ENCODE measurements at regions not wholly inside any gene's neighbourhood (a gene's known extent, or its start where the extent isn't known, plus 50 kb on each side); places are given as distances from the start of the nearest gene placed in this dataset.

- Histone ChIP-seq H3K79me2 (ENCODE audit: control insufficient read depth, insufficient read depth, low read length, unreplicated experiment) (no peaks in the 10 kb centered on the region), H3K4me3 (ENCODE audit: low read depth, low read length) (no peak overlapping the region), H3K4me1 (ENCODE audit: control insufficient read depth, insufficient read depth, low read length, unreplicated experiment) (no peaks in the 10 kb centered on the region), H3K36me3 (ENCODE audit: insufficient read depth, low read length) (no peaks in the 10 kb centered on the region), H3K27ac (ENCODE audit: low read depth, low read length) (no peak overlapping the region), H3K27me3 (ENCODE audit: insufficient read depth, low read length) (no peaks in the 10 kb centered on the region), H2AFZ (ENCODE audit: low read length, unreplicated experiment) (no peak overlapping the region)
Measured at GRCh38 chr5:82713811-82714210, 363.4 kb downstream of the TMEM167A start.

GRCh38 chr5:82707741-82708140 is 369.5 kb downstream of the TMEM167A start:
- H2AFZ ChIP-seq (ENCODE audit: low read length, unreplicated experiment), result no peak overlapping the region
- no peak overlapping the region for H3K4me3 ChIP-seq (ENCODE audit: low read depth, low read length)
- no peaks in the 10 kb centered on the region for H3K4me1 ChIP-seq (ENCODE audit: control insufficient read depth, insufficient read depth, low read length, unreplicated experiment)
- no peaks in the 10 kb centered on the region for H3K79me2 ChIP-seq (ENCODE audit: control insufficient read depth, insufficient read depth, low read length, unreplicated experiment)
- H3K36me3 ChIP-seq (ENCODE audit: insufficient read depth, low read length), result no peaks in the 10 kb centered on the region
- H3K27ac ChIP-seq (ENCODE audit: low read depth, low read length), result no peak overlapping the region
- no peaks in the 10 kb centered on the region for H3K27me3 ChIP-seq (ENCODE audit: insufficient read depth, low read length)

- Histone ChIP-seq H3K27ac (ENCODE audit: low read depth, low read length) (no peak overlapping the region), H3K79me2 (ENCODE audit: control insufficient read depth, insufficient read depth, low read length, unreplicated experiment) (no peaks in the 10 kb centered on the region), H3K4me1 (ENCODE audit: control insufficient read depth, insufficient read depth, low read length, unreplicated experiment) (no peaks in the 10 kb centered on the region), H3K4me3 (ENCODE audit: low read depth, low read length) (no peak overlapping the region), H2AFZ (ENCODE audit: low read length, unreplicated experiment) (no peak overlapping the region), H3K27me3 (ENCODE audit: insufficient read depth, low read length) (peaks cover 4% of the 10 kb centered on the region; the same call in 1 of the 2 replicates), H3K36me3 (ENCODE audit: insufficient read depth, low read length) (no peaks in the 10 kb centered on the region)
Measured at GRCh38 chr5:82704381-82704780, 372.8 kb downstream of the TMEM167A start.

- H3K27me3 ChIP-seq (ENCODE audit: insufficient read depth, low read length), result peaks cover 15% of the 10 kb centered on the region; the same call in 1 of the 2 replicates
- H2AFZ ChIP-seq (ENCODE audit: low read length, unreplicated experiment), result no peak overlapping the region
- no peak overlapping the region for H3K4me3 ChIP-seq (ENCODE audit: low read depth, low read length)
- no peaks in the 10 kb centered on the region for H3K4me1 ChIP-seq (ENCODE audit: control insufficient read depth, insufficient read depth, low read length, unreplicated experiment)
- no peaks in the 10 kb centered on the region for H3K79me2 ChIP-seq (ENCODE audit: control insufficient read depth, insufficient read depth, low read length, unreplicated experiment)
- H3K36me3 ChIP-seq (ENCODE audit: insufficient read depth, low read length), result no peaks in the 10 kb centered on the region
- H3K27ac ChIP-seq (ENCODE audit: low read depth, low read length), result no peak overlapping the region
Measured at GRCh38 chr5:82702046-82702445, 375.1 kb downstream of the TMEM167A start.

GRCh38 chr5:82699737-82700136 is 377.5 kb downstream of the TMEM167A start:
- Histone ChIP-seq H3K79me2 (ENCODE audit: control insufficient read depth, insufficient read depth, low read length, unreplicated experiment) (no peaks in the 10 kb centered on the region), H3K4me1 (ENCODE audit: control insufficient read depth, insufficient read depth, low read length, unreplicated experiment) (no peaks in the 10 kb centered on the region), H2AFZ (ENCODE audit: low read length, unreplicated experiment) (no peak overlapping the region), H3K4me3 (ENCODE audit: low read depth, low read length) (no peak overlapping the region), H3K27me3 (ENCODE audit: insufficient read depth, low read length) (peaks cover 15% of the 10 kb centered on the region; the same call in 1 of the 2 replicates), H3K27ac (ENCODE audit: low read depth, low read length) (no peak overlapping the region), H3K36me3 (ENCODE audit: insufficient read depth, low read length) (no peaks in the 10 kb centered on the region)

GRCh38 chr5:82698026-82698425 is 379.2 kb downstream of the TMEM167A start:
- Histone ChIP-seq H3K27ac (ENCODE audit: low read depth, low read length) (no peak overlapping the region), H3K4me3 (ENCODE audit: low read depth, low read length) (no peak overlapping the region), H3K36me3 (ENCODE audit: insufficient read depth, low read length) (no peaks in the 10 kb centered on the region), H3K4me1 (ENCODE audit: control insufficient read depth, insufficient read depth, low read length, unreplicated experiment) (no peaks in the 10 kb centered on the region), H3K79me2 (ENCODE audit: control insufficient read depth, insufficient read depth, low read length, unreplicated experiment) (no peaks in the 10 kb centered on the region), H3K27me3 (ENCODE audit: insufficient read depth, low read length) (peaks cover 15% of the 10 kb centered on the region; the same call in 1 of the 2 replicates), H2AFZ (ENCODE audit: low read length, unreplicated experiment) (no peak overlapping the region)

GRCh38 chr5:82694711-82695285 is 382.4 kb downstream of the TMEM167A start:
- no peak overlapping the region for H2AFZ ChIP-seq (ENCODE audit: low read length, unreplicated experiment)
- no peaks in the 10 kb centered on the region for H3K4me1 ChIP-seq (ENCODE audit: control insufficient read depth, insufficient read depth, low read length, unreplicated experiment)

GRCh38 chr5:82692826-82693225 is 384.4 kb downstream of the TMEM167A start:
- Histone ChIP-seq H3K27me3 (ENCODE audit: insufficient read depth, low read length) (peaks cover 8% of the 10 kb centered on the region; the same call in 1 of the 2 replicates), H3K27ac (ENCODE audit: low read depth, low read length) (no peak overlapping the region), H3K79me2 (ENCODE audit: control insufficient read depth, insufficient read depth, low read length, unreplicated experiment) (no peaks in the 10 kb centered on the region), H3K4me1 (ENCODE audit: control insufficient read depth, insufficient read depth, low read length, unreplicated experiment) (no peaks in the 10 kb centered on the region), H2AFZ (ENCODE audit: low read length, unreplicated experiment) (no peak overlapping the region), H3K36me3 (ENCODE audit: insufficient read depth, low read length) (no peaks in the 10 kb centered on the region), H3K4me3 (ENCODE audit: low read depth, low read length) (no peak overlapping the region)

More at GRCh38 chr5:82694711-82695285, 382.4 kb downstream of the TMEM167A start:
- no peak overlapping the region for H3K4me3 ChIP-seq (ENCODE audit: low read depth, low read length)
- H3K27ac ChIP-seq (ENCODE audit: low read depth, low read length), result no peak overlapping the region
- H3K79me2 ChIP-seq (ENCODE audit: control insufficient read depth, insufficient read depth, low read length, unreplicated experiment), result no peaks in the 10 kb centered on the region
- peaks cover 15% of the 10 kb centered on the region; the same call in 1 of the 2 replicates for H3K27me3 ChIP-seq (ENCODE audit: insufficient read depth, low read length)
- H3K36me3 ChIP-seq (ENCODE audit: insufficient read depth, low read length), result no peaks in the 10 kb centered on the region

GRCh38 chr5:82684659-82685058 is 392.5 kb downstream of the TMEM167A start:
- H3K27me3 ChIP-seq (ENCODE audit: insufficient read depth, low read length), result no peaks in the 10 kb centered on the region
- no peak overlapping the region for H3K27ac ChIP-seq (ENCODE audit: low read depth, low read length)
- no peak overlapping the region for H3K4me3 ChIP-seq (ENCODE audit: low read depth, low read length)
- no peaks in the 10 kb centered on the region for H3K36me3 ChIP-seq (ENCODE audit: insufficient read depth, low read length)
- no peaks in the 10 kb centered on the region for H3K4me1 ChIP-seq (ENCODE audit: control insufficient read depth, insufficient read depth, low read length, unreplicated experiment)
- H2AFZ ChIP-seq (ENCODE audit: low read length, unreplicated experiment), result no peak overlapping the region
- no peaks in the 10 kb centered on the region for H3K79me2 ChIP-seq (ENCODE audit: control insufficient read depth, insufficient read depth, low read length, unreplicated experiment)

GRCh38 chr5:82684165-82684564 is 393.0 kb downstream of the TMEM167A start:
- no peaks in the 10 kb centered on the region for H3K4me1 ChIP-seq (ENCODE audit: control insufficient read depth, insufficient read depth, low read length, unreplicated experiment)
- H2AFZ ChIP-seq (ENCODE audit: low read length, unreplicated experiment), result peak overlapping the region; percentile 13
- H3K27ac ChIP-seq (ENCODE audit: low read depth, low read length), result no peak overlapping the region
- H3K27me3 ChIP-seq (ENCODE audit: insufficient read depth, low read length), result no peaks in the 10 kb centered on the region
- H3K79me2 ChIP-seq (ENCODE audit: control insufficient read depth, insufficient read depth, low read length, unreplicated experiment), result no peaks in the 10 kb centered on the region
- H3K36me3 ChIP-seq (ENCODE audit: insufficient read depth, low read length), result no peaks in the 10 kb centered on the region
- no peak overlapping the region for H3K4me3 ChIP-seq (ENCODE audit: low read depth, low read length)

- no peak overlapping the region for H3K27ac ChIP-seq (ENCODE audit: low read depth, low read length)
- no peak overlapping the region for H3K4me3 ChIP-seq (ENCODE audit: low read depth, low read length)
- no peaks in the 10 kb centered on the region for H3K79me2 ChIP-seq (ENCODE audit: control insufficient read depth, insufficient read depth, low read length, unreplicated experiment)
- H3K27me3 ChIP-seq (ENCODE audit: insufficient read depth, low read length), result no peaks in the 10 kb centered on the region
- no peak overlapping the region for H2AFZ ChIP-seq (ENCODE audit: low read length, unreplicated experiment)
- H3K36me3 ChIP-seq (ENCODE audit: insufficient read depth, low read length), result no peaks in the 10 kb centered on the region
- H3K4me1 ChIP-seq (ENCODE audit: control insufficient read depth, insufficient read depth, low read length, unreplicated experiment), result no peaks in the 10 kb centered on the region
Measured at GRCh38 chr5:82679660-82680059, 397.5 kb downstream of the TMEM167A start.

Data from ACC112 (cell line).